ENCODE measurements at regions not wholly inside any gene's neighbourhood (a gene's known extent, or its start where the extent isn't known, plus 50 kb on each side); places are given as distances from the start of the nearest gene placed in this dataset.
"Not testable (repeated sequence)": the region's sequence is repeated elsewhere in the genome, so short reads cannot be mapped to it uniquely, and the experiment has no call there.

DNA sequence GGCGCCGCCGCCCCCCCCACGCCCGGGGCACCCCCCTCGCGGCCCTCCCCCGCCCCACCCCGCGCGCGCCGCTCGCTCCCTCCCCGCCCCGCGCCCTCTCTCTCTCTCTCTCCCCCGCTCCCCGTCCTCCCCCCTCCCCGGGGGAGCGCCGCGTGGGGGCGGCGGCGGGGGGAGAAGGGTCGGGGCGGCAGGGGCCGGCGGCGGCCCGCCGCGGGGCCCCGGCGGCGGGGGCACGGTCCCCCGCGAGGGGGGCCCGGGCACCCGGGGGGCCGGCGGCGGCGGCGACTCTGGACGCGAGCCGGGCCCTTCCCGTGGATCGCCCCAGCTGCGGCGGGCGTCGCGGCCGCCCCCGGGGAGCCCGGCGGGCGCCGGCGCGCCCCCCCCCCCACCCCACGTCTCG is 2121.5 kb upstream of the TPTE start:
- TF ChIP-seq, protein P1, sequence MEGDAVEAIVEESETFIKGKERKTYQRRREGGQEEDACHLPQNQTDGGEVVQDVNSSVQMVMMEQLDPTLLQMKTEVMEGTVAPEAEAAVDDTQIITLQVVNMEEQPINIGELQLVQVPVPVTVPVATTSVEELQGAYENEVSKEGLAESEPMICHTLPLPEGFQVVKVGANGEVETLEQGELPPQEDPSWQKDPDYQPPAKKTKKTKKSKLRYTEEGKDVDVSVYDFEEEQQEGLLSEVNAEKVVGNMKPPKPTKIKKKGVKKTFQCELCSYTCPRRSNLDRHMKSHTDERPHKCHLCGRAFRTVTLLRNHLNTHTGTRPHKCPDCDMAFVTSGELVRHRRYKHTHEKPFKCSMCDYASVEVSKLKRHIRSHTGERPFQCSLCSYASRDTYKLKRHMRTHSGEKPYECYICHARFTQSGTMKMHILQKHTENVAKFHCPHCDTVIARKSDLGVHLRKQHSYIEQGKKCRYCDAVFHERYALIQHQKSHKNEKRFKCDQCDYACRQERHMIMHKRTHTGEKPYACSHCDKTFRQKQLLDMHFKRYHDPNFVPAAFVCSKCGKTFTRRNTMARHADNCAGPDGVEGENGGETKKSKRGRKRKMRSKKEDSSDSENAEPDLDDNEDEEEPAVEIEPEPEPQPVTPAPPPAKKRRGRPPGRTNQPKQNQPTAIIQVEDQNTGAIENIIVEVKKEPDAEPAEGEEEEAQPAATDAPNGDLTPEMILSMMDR (IDR thresholded peaks at IDR 0.05), result not testable (repeated sequence)
- not testable (repeated sequence) for TF ChIP-seq POLR2A (IDR thresholded peaks at IDR 0.05)
